Esophagus squamous epithelium (tissue), 4 donors: ENCODE measurements at regions not wholly inside any gene's neighbourhood (a gene's known extent, or its start where the extent isn't known, plus 50 kb on each side); places are given as distances from the start of the nearest gene placed in this dataset.

ENCODE experiments used
- POLR2A ChIP-seq, 4 donors: fragments of 450-650 bp; IDR thresholded peaks; one replicate each; pipeline ENCODE4 v1.6.1; 2017; ENCODE audit warnings: antibody characterized with exemption in 4 of 4, mild to moderate bottlenecking in 4 of 4, moderate library complexity in 3 of 4
- TF ChIP-seq, protein P1 (sequence below), 6 experiments: fragments of 450-650 bp in 4 of 6; fragments of 200-600 bp in 2 of 6; sonication (generic) in 2 of 6; IDR thresholded peaks; one replicate each; pipeline ENCODE4 v1.5.1; 2016 to 2019; ENCODE audit warnings: antibody characterized with exemption in 6 of 6, mild to moderate bottlenecking in 4 of 6, moderate library complexity in 4 of 6

DNA sequence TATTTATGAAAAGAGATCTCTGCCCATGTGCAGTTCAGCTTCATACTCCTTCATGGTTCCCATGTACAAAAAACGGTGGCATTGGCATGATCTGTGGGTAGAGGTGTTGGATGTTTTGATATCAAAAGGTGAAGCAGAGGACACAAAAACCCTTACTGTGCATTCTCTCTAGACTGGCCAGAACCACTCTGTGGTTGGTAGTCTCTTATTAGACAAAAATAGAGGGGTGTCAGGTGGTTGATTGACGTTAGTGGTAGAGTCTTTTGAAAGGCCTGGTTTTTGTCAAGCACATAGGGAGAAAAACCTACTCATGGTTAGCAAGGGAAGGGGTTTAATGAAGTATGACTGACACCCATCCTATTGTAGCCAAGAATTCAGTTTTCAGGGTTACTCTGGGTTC, 400.0 kb upstream of the TMPRSS15 start:
- TF ChIP-seq, protein P1, sequence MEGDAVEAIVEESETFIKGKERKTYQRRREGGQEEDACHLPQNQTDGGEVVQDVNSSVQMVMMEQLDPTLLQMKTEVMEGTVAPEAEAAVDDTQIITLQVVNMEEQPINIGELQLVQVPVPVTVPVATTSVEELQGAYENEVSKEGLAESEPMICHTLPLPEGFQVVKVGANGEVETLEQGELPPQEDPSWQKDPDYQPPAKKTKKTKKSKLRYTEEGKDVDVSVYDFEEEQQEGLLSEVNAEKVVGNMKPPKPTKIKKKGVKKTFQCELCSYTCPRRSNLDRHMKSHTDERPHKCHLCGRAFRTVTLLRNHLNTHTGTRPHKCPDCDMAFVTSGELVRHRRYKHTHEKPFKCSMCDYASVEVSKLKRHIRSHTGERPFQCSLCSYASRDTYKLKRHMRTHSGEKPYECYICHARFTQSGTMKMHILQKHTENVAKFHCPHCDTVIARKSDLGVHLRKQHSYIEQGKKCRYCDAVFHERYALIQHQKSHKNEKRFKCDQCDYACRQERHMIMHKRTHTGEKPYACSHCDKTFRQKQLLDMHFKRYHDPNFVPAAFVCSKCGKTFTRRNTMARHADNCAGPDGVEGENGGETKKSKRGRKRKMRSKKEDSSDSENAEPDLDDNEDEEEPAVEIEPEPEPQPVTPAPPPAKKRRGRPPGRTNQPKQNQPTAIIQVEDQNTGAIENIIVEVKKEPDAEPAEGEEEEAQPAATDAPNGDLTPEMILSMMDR (IDR thresholded peaks at IDR 0.05) = no peak
- no peak for TF ChIP-seq POLR2A (IDR thresholded peaks at IDR 0.05)
